PFSK-1 (cell line): ENCODE measurements at regions not wholly inside any gene's neighbourhood (a gene's known extent, or its start where the extent isn't known, plus 50 kb on each side); places are given as distances from the start of the nearest gene placed in this dataset.

Experiments
- FOXP2 ChIP-seq: optimal IDR thresholded peaks from 2 replicates; pipeline ENCODE3; 2011; ENCODE audit warnings: borderline replicate concordance, control low read depth, inconsistent platforms; ENCODE audit not compliant: insufficient read depth; ENCODE audit errors: extremely low read length, extremely low read depth
- POLR2AphosphoS5 ChIP-seq: IDR thresholded peaks from 2 replicates; pipeline ENCODE4 v1.6.1; 2012; ENCODE audit warnings: low read depth, mild to moderate bottlenecking, control low read depth, low read length, moderate library complexity
- SIN3A ChIP-seq: IDR thresholded peaks from 2 replicates; pipeline ENCODE4 v1.6.1; 2012; ENCODE audit warnings: mild to moderate bottlenecking, low read length, moderate library complexity, borderline replicate concordance; ENCODE audit not compliant: insufficient read depth
- TAF1 ChIP-seq: IDR thresholded peaks from 2 replicates; pipeline ENCODE4 v1.6.1; 2012; ENCODE audit warnings: low read length, control low read depth, borderline replicate concordance; ENCODE audit not compliant: insufficient read depth
- TF ChIP-seq, protein P1 (sequence below), 2 experiments: IDR thresholded peaks; 2 replicates each; pipeline versions ENCODE4 v1.6.1 to v1.8.0; 2011 to 2012; ENCODE audit warnings: low read depth in 2 of 2, low read length in 2 of 2, control low read depth in 1 of 2, inconsistent platforms in 1 of 2, mild to moderate bottlenecking in 1 of 2, moderate library complexity in 1 of 2; ENCODE audit not compliant: insufficient read depth in 1 of 2

DNA sequence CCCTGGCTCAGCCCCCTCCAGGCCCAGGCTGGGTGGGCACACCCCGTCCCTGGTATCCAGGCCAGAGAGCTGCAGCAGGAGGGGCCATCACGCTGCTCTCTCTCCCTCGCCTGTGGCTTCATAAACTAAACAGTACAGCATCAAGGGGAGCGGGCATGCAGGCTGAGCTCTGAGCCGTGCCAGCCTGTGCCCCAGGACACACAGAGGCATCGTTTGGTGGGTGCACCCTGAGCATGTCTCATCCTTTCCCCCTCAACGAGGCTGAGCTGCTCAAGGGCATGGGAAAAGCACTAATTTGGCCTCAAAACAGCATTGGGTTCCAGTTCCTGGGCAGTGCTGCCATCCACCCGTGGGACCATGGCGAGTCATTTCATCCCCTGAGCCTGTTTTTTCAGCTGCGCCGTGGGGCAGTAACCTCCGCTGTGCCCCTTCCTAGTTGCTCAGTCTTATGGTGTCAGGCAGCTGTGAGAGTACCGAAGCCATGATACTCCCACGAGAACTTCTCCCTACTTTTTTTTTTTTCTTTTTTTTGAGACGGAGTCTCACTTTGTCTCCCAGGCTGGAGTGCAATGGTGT is 79.6 kb downstream of the CPN2 start:
- TF ChIP-seq, protein P1, sequence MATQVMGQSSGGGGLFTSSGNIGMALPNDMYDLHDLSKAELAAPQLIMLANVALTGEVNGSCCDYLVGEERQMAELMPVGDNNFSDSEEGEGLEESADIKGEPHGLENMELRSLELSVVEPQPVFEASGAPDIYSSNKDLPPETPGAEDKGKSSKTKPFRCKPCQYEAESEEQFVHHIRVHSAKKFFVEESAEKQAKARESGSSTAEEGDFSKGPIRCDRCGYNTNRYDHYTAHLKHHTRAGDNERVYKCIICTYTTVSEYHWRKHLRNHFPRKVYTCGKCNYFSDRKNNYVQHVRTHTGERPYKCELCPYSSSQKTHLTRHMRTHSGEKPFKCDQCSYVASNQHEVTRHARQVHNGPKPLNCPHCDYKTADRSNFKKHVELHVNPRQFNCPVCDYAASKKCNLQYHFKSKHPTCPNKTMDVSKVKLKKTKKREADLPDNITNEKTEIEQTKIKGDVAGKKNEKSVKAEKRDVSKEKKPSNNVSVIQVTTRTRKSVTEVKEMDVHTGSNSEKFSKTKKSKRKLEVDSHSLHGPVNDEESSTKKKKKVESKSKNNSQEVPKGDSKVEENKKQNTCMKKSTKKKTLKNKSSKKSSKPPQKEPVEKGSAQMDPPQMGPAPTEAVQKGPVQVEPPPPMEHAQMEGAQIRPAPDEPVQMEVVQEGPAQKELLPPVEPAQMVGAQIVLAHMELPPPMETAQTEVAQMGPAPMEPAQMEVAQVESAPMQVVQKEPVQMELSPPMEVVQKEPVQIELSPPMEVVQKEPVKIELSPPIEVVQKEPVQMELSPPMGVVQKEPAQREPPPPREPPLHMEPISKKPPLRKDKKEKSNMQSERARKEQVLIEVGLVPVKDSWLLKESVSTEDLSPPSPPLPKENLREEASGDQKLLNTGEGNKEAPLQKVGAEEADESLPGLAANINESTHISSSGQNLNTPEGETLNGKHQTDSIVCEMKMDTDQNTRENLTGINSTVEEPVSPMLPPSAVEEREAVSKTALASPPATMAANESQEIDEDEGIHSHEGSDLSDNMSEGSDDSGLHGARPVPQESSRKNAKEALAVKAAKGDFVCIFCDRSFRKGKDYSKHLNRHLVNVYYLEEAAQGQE (IDR thresholded peaks at IDR 0.05; ENCODE audit: insufficient read depth in 1 of 2, low read depth in 2 of 2, low read length in 2 of 2): no peak
- TF ChIP-seq FOXP2 (no peak), POLR2AphosphoS5 (no peak), TAF1 (no peak), SIN3A (no peak)

DNA sequence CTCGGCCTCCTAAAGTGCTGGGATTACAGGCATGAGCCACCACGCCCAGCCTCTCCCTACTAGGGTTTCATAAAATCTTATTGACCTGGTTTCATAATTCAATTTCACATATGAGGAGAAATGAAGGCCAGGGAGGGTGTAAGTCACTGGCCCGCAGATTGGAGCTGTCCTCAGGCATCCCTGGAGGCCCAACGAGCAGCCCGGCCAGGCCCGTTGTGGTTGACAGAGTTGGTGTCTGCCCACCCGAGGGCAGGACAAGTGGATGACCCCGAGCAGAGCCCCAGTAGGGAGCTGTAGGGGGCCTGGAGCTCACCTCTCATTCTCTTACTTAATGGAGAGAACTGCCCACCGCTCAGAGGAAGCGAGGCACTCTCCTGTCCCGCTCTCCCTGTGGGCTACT is 78.9 kb downstream of the CPN2 start:
- TF ChIP-seq FOXP2: no peak
- no peak for TF ChIP-seq POLR2AphosphoS5
- TF ChIP-seq TAF1: no peak
- TF ChIP-seq, protein P1 (IDR thresholded peaks at IDR 0.05; ENCODE audit: insufficient read depth in 1 of 2, low read depth in 2 of 2, low read length in 2 of 2): no peak

DNA sequence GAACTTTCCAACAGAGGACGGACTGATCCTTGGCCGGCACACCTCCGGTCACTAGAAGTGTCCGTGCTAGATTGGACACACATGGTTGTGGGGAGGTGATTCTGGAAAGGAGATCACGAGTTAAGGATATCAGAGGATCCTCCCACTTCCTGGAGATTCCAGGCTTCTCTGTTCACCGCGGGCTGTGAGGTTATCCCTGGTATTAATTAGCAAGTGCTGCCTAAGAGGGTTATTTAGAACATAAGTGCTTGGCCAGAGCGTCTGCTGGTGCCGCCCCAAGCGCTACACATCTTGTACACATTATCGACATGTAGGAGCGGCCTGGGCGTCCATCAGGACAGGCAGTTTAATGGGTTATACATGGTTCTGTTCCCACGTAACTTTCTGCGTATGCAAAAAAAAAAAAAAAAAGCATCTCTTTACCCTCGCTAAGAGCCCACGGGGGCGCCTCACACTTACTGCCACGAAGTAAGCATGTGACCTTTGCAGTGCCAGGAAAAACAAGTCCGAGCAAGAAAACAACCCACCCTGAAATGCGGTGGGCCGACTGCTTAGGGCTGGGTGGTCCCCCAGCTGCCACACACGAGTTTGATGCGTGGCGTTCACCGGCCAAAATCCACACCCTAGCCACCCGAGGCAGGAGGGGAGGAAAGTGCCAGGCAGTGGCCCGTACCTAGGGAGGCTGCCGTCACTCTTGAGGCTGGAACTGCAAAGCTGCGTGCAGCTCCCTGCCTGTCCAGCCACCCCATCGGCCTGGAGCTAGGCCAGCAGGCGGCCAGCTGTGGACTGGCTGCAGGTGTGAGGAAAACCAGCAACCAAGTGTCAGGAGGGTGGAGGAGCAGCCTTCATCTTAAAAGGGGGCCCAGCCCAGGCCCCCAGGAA is 78.0 kb downstream of the CPN2 start:
- TF ChIP-seq FOXP2: no peak
- no peak for TF ChIP-seq SIN3A
- TF ChIP-seq, protein P1 (IDR thresholded peaks at IDR 0.05; ENCODE audit: insufficient read depth in 1 of 2, low read depth in 2 of 2, low read length in 2 of 2): no peak
- no peak for TF ChIP-seq TAF1
- no peak for TF ChIP-seq POLR2AphosphoS5

DNA sequence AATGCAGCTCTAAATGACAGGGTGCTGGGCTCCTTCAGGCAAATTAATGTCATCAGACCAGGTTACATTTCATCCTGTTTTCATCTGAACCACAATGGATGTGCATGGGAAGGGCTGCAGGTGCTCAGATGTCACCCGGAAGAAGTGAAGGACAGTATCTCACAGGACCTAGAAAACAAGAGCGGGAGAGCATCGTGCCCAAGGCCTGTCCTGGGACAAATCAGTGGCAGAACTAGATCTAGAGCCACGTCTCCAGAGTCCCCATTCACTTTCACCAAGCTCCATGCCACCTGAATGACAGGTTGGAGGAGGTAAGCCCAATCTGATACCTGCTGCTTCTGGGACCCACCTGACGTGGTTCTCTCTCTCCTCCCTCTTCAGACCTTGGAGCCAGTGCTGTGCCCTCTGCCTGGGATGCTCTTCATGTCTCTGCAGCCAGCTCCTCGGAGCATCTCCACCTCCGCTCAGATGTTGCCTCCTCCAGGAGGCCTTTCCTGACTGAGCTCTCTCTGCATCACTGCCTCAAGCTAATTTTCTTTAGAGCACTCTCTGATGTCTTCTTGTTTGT is 77.3 kb downstream of the CPN2 start:
- TF ChIP-seq, protein P1 (IDR thresholded peaks at IDR 0.05; ENCODE audit: insufficient read depth in 1 of 2, low read depth in 2 of 2, low read length in 2 of 2): no peak
- no peak for TF ChIP-seq SIN3A
- TF ChIP-seq POLR2AphosphoS5: no peak
- TF ChIP-seq TAF1: no peak
- no peak for TF ChIP-seq FOXP2
